Trophoblast cell (in vitro differentiated cells and primary cell): ENCODE measurements at regions not wholly inside any gene's neighbourhood (a gene's known extent, or its start where the extent isn't known, plus 50 kb on each side); places are given as distances from the start of the nearest gene placed in this dataset.

ENCODE experiments used
- DNase-seq, 2 donors: peaks; one replicate each; pipeline ENCODE4 v3.0.0-alpha.2; 2016
- H2AFZ ChIP-seq: 2 replicates; pipeline ENCODE4 v1.6.1; 2013; ENCODE audit warnings: low read length, moderate library complexity, mild to moderate bottlenecking; ENCODE audit not compliant: insufficient read depth, poor library complexity
- H2AK5ac ChIP-seq: 2 replicates; pipeline ENCODE4 v1.6.1; 2013; ENCODE audit warnings: mild to moderate bottlenecking, low read length
- H2BK120ac ChIP-seq: 2 replicates; pipeline ENCODE4 v1.6.1; 2013; ENCODE audit warnings: low read length, mild to moderate bottlenecking, moderate library complexity; ENCODE audit not compliant: insufficient read depth, poor library complexity
- H2BK12ac ChIP-seq: 2 replicates; pipeline ENCODE4 v1.6.1; 2013; ENCODE audit warnings: mild to moderate bottlenecking, low read length, moderate library complexity
- H2BK5ac ChIP-seq: 2 replicates; pipeline ENCODE4 v1.6.1; 2013; ENCODE audit warnings: low read length, low read depth, moderate library complexity, mild to moderate bottlenecking; ENCODE audit not compliant: poor library complexity
- H3K14ac ChIP-seq: 2 replicates; pipeline ENCODE4 v1.6.1; 2013; ENCODE audit warnings: mild to moderate bottlenecking, low read length
- H3K18ac ChIP-seq: 2 replicates; pipeline ENCODE4 v1.6.1; 2013; ENCODE audit warnings: mild to moderate bottlenecking, low read length
- H3K23ac ChIP-seq: 2 replicates; pipeline ENCODE4 v1.6.1; 2013; ENCODE audit warnings: low read length
- H3K27ac ChIP-seq: 2 replicates; pipeline ENCODE4 v1.5.1; 2013; ENCODE audit warnings: low read depth, mild to moderate bottlenecking, inconsistent platforms, low read length, moderate library complexity
- H3K27me3 ChIP-seq: 2 replicates; pipeline ENCODE4 v1.6.1; 2013; ENCODE audit warnings: inconsistent platforms, mild to moderate bottlenecking, low read length, moderate library complexity; ENCODE audit not compliant: insufficient read depth
- H3K36me3 ChIP-seq, 2 experiments: 1 replicate in 1 of 2; 2 replicates in 1 of 2; pipeline ENCODE4 v1.6.1; 2013; ENCODE audit warnings: low read length in 2 of 2, mild to moderate bottlenecking in 2 of 2, moderate library complexity in 1 of 2; ENCODE audit not compliant: insufficient read depth in 2 of 2, control insufficient read depth in 1 of 2
- H3K4ac ChIP-seq: 2 replicates; pipeline ENCODE4 v1.6.1; 2013; ENCODE audit warnings: low read depth, mild to moderate bottlenecking, low read length, moderate library complexity
- H3K4me1 ChIP-seq, 2 experiments: 1 replicate in 1 of 2; 2 replicates in 1 of 2; pipeline ENCODE4 v1.6.1; 2013; ENCODE audit warnings: low read length in 2 of 2, mild to moderate bottlenecking in 2 of 2, moderate library complexity in 1 of 2; ENCODE audit not compliant: insufficient read depth in 2 of 2, control insufficient read depth in 1 of 2
- H3K4me2 ChIP-seq: 2 replicates; pipeline ENCODE4 v1.6.1; 2013; ENCODE audit warnings: inconsistent platforms, mild to moderate bottlenecking, low read length, moderate library complexity
- H3K4me3 ChIP-seq: 2 replicates; pipeline ENCODE4 v1.5.1; 2013; ENCODE audit warnings: mild to moderate bottlenecking, low read depth, low read length, inconsistent platforms
- H3K79me1 ChIP-seq: one replicate; pipeline ENCODE4 v1.6.1; 2013; ENCODE audit warnings: low read length
- H3K79me2 ChIP-seq: 2 replicates; pipeline ENCODE4 v1.6.1; 2013; ENCODE audit warnings: low read length, mild to moderate bottlenecking; ENCODE audit not compliant: control insufficient read depth, insufficient read depth, poor library complexity
- H3K9ac ChIP-seq: 2 replicates; pipeline ENCODE4 v1.6.1; 2013; ENCODE audit warnings: mild to moderate bottlenecking, low read length
- H3K9me3 ChIP-seq: 2 replicates; pipeline ENCODE4 v1.6.1; 2013; ENCODE audit warnings: low read depth, mild to moderate bottlenecking, control low read depth, inconsistent platforms, low read length; ENCODE audit not compliant: insufficient read depth
- H4K12ac ChIP-seq: 2 replicates; pipeline ENCODE4 v1.6.1; 2013; ENCODE audit warnings: low read depth, mild to moderate bottlenecking, low read length, moderate library complexity
- H4K8ac ChIP-seq: 2 replicates; pipeline ENCODE4 v1.6.1; 2013; ENCODE audit warnings: low read depth, mild to moderate bottlenecking, low read length, moderate library complexity
- H4K91ac ChIP-seq: one replicate; pipeline ENCODE4 v1.6.1; 2013; ENCODE audit warnings: low read depth, mild to moderate bottlenecking, low read length, moderate library complexity
- WGBS: extraction: QIAGEN DNeasy Blood & Tissue Kit; methylation state at CpG from one replicate; pipeline ENCODE4 v1.1.7; 2013; ENCODE audit warnings: missing lambda C conversion rate; ENCODE audit not compliant: insufficient read length, insufficient coverage; ENCODE audit errors: extremely low coverage; 5-methylcytosine and 5-hydroxymethylcytosine counted together

DNA sequence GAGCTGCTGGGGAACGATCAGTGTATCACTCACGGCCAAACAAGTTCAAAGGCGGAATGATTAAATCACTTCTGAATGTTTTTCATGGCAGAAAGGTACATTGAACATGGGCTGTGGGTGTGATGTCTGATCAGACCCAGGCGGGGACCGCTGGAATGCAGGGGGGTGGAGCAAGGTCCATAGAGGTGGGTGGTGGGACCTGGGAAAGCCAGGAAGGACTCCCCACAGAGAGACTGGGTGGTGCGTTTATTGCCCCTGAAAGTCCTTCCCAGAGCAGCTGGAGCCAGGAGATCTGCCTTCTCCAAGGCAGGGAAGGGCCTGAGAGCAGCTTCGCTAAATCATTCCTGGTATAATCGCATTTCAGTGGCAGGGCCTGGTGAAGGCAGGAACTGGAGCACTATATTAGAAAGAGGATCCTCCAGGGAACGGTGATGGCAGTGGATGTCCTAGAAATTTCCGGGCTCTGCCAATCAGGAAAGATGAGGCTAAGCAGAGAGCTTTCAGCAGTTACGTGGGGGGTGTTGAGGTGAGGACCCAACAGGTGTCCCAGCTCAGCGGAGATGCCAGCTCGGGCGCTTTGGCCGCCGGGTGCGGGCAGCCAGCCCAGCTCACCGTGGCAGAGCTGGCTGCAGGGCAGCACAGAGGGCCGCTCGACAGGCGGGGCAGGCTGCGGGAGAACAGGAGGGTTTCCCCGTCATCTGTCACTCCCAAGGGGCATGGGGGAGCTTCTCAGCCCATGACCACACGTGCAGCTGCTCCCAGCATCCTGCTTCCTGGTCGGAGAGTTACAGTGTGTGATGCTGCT lies 271.7 kb downstream of the CTTN start:
- Histone ChIP-seq H4K8ac (no peak overlapping the region), H3K4me1 (no peaks in the 10 kb centered on the region), H2AFZ (no peak overlapping the region), H3K4me2 (no peak overlapping the region), H2BK120ac (no peak overlapping the region), H3K27ac (no peak overlapping the region), H3K4ac (no peak overlapping the region), H2AK5ac (no peak overlapping the region), H3K23ac (no peak overlapping the region), H3K36me3 (no peaks in the 10 kb centered on the region), H3K79me1 (no peaks in the 10 kb centered on the region), H3K79me2 (no peaks in the 10 kb centered on the region), H3K14ac (no peak overlapping the region), H2BK5ac (no peak overlapping the region), H3K9ac (no peak overlapping the region), H4K91ac (no peak overlapping the region), H3K9me3 (no peaks in the 10 kb centered on the region), H3K4me3 (no peak overlapping the region), H3K18ac (no peak overlapping the region), H3K27me3 (no peaks in the 10 kb centered on the region), H4K12ac (no peak overlapping the region), H2BK12ac (no peak overlapping the region)
- no peak for DNase-seq
- no CpG with 5 or more reads among the region's 25 CpGs for WGBS

DNA sequence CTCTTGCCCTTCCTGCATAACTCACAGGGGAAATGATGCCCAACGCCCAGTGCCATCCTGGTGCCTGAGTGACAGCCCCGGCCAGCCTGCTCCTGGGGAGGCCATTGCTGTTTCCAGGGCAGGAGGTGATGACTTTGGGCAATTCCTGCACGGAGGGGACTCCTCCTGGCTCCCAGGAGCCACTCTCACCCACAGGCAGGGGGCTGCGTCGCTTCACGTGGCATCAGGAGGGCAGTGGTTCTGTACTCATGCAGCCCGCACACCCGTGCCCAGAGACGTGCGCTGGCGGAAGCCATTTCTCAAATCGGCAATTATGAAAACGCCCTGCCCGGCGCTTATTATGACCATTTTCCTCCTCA lies 272.3 kb downstream of the CTTN start:
- H2BK120ac ChIP-seq, result no peak overlapping the region
- no CpG with 5 or more reads among the region's 15 CpGs for WGBS
- H2BK5ac ChIP-seq, result no peak overlapping the region
- DNase-seq, result no peak
- H3K79me2 ChIP-seq, result no peaks in the 10 kb centered on the region
- H4K91ac ChIP-seq, result no peak overlapping the region
- no peak overlapping the region for H3K4ac ChIP-seq
- H4K12ac ChIP-seq, result no peak overlapping the region
- no peak overlapping the region for H2AFZ ChIP-seq
- no peaks in the 10 kb centered on the region for H3K9me3 ChIP-seq
- H3K27ac ChIP-seq, result no peak overlapping the region
- no peak overlapping the region for H4K8ac ChIP-seq
- H3K36me3 ChIP-seq, result no peaks in the 10 kb centered on the region
- no peaks in the 10 kb centered on the region for H3K27me3 ChIP-seq
- H3K14ac ChIP-seq, result no peak overlapping the region
- no peak overlapping the region for H2AK5ac ChIP-seq
- no peak overlapping the region for H3K4me2 ChIP-seq
- H2BK12ac ChIP-seq, result no peak overlapping the region
- H3K9ac ChIP-seq, result no peak overlapping the region
- H3K79me1 ChIP-seq, result no peaks in the 10 kb centered on the region
- H3K4me3 ChIP-seq, result no peak overlapping the region
- no peak overlapping the region for H3K18ac ChIP-seq
- no peaks in the 10 kb centered on the region for H3K4me1 ChIP-seq
- H3K23ac ChIP-seq, result no peak overlapping the region

DNA sequence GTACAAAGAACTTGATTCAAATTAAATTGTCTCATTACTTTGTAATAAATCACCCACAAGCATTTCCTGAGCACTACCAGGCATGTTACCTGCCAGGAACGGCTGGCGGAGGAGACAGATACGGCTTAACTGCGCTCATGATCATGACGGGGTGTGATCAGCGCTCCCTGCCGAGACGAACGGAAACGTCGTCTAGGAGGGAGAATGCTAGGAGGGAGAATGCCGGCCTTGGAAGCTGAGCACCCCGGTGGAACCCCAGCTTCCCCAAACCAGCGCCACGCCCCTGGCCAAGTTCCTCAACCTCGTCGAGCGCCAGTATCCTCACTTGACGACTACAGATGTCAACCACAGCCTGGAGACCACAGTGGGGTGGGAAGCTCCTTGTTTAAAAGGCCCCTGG lies 272.8 kb downstream of the CTTN start:
- no CpG with 5 or more reads among the region's 19 CpGs for WGBS
- Histone ChIP-seq H3K79me1 (no peaks in the 10 kb centered on the region), H3K79me2 (no peaks in the 10 kb centered on the region), H3K18ac (no peak overlapping the region), H3K9ac (no peak overlapping the region), H3K4me1 (no peaks in the 10 kb centered on the region), H3K27me3 (no peaks in the 10 kb centered on the region), H3K27ac (no peak overlapping the region), H3K9me3 (no peaks in the 10 kb centered on the region), H3K4ac (no peak overlapping the region), H2BK12ac (no peak overlapping the region), H2BK5ac (no peak overlapping the region), H4K91ac (no peak overlapping the region), H3K23ac (no peak overlapping the region), H3K4me2 (no peak overlapping the region), H3K4me3 (no peak overlapping the region), H2BK120ac (no peak overlapping the region), H3K14ac (no peak overlapping the region), H3K36me3 (no peaks in the 10 kb centered on the region), H4K8ac (no peak overlapping the region), H4K12ac (no peak overlapping the region), H2AK5ac (no peak overlapping the region), H2AFZ (no peak overlapping the region)
- no peak for DNase-seq

DNA sequence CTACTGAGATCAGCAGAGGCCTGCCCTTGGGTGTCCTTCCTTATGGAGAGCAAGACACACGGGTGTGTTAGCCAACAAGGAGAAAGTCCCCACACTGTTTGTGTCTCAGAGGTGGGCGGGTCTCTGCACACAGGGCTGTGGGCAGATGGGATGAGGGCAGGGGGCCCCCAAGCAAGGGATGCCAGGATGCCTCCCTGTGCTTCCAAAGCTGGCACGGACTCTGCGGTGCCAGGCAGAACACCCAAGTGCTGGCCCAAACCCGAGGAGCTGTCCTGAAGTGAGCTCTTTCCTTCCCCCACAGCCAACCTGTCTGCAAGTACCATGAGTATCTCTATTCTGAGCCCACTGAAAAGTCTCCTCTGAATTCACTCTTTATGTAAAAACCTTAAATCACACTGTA lies 273.3 kb downstream of the CTTN start:
- H2AFZ ChIP-seq, result no peak overlapping the region
- H4K91ac ChIP-seq, result no peak overlapping the region
- no peaks in the 10 kb centered on the region for H3K79me2 ChIP-seq
- no peaks in the 10 kb centered on the region for H3K4me1 ChIP-seq
- H3K27ac ChIP-seq, result no peak overlapping the region
- H4K8ac ChIP-seq, result no peak overlapping the region
- no peak overlapping the region for H3K4me2 ChIP-seq
- no peak overlapping the region for H3K23ac ChIP-seq
- H3K36me3 ChIP-seq, result no peaks in the 10 kb centered on the region
- H3K18ac ChIP-seq, result no peak overlapping the region
- H3K9me3 ChIP-seq, result no peaks in the 10 kb centered on the region
- H3K27me3 ChIP-seq, result no peaks in the 10 kb centered on the region
- H2BK5ac ChIP-seq, result no peak overlapping the region
- no CpG with 5 or more reads among the region's 5 CpGs for WGBS
- H3K79me1 ChIP-seq, result no peaks in the 10 kb centered on the region
- no peak overlapping the region for H3K4me3 ChIP-seq
- no peak overlapping the region for H3K9ac ChIP-seq
- H3K14ac ChIP-seq, result no peak overlapping the region
- no peak overlapping the region for H2BK120ac ChIP-seq
- no peak overlapping the region for H3K4ac ChIP-seq
- H2BK12ac ChIP-seq, result no peak overlapping the region
- no peak overlapping the region for H4K12ac ChIP-seq
- no peak overlapping the region for H2AK5ac ChIP-seq
- DNase-seq, result no peak
